Breast epithelium (tissue), 3 donors: ENCODE measurements at regions not wholly inside any gene's neighbourhood (a gene's known extent, or its start where the extent isn't known, plus 50 kb on each side); places are given as distances from the start of the nearest gene placed in this dataset.

Experiments
- CTCF ChIP-seq, 3 donors: fragments of 450-650 bp; IDR thresholded peaks; one replicate each; pipeline ENCODE4 v1.5.1; 2016 to 2017; ENCODE audit warnings: antibody characterized with exemption in 3 of 3, mild to moderate bottlenecking in 3 of 3, moderate library complexity in 3 of 3
- POLR2AphosphoS5 ChIP-seq, 3 donors: sonication (generic); formaldehyde crosslinking; IDR thresholded peaks; one replicate each; pipeline ENCODE4 v1.6.1; 2017; ENCODE audit warnings: antibody characterized with exemption in 3 of 3

- TF ChIP-seq CTCF (IDR thresholded peaks at IDR 0.05), result no peak
- no peak for TF ChIP-seq POLR2AphosphoS5 (IDR thresholded peaks at IDR 0.05)
Measured at GRCh38 chrX:107571296-107571998, 56.9 kb upstream of the PRPS1 start.
